IMR-90 (cell line): ENCODE measurements at regions not wholly inside any gene's neighbourhood (a gene's known extent, or its start where the extent isn't known, plus 50 kb on each side); places are given as distances from the start of the nearest gene placed in this dataset.

Source experiments
- ATAC-seq: fragments of 200-7000 bp; cut with Tn5 transposase; 2 replicates; pipeline ENCODE4 v1.9.1; 2020; ENCODE audit warnings: low read depth, mild to moderate bottlenecking, moderate library complexity
- BruUV-seq: library from RNA; stranded (reverse); fragments of 400-500 nt; replicated peaks from 2 replicates; lab custom pipeline; 2021; lab: Mats Ljungman, UMichigan
- CTCF ChIA-PET: fragments of 300-600 bp; formaldehyde crosslinking; extraction: SDS; loops from one replicate; lab custom pipeline; 2021; ENCODE audit warnings: antibody characterized with exemption; lab: Yijun Ruan, JAX
- POLR2A ChIA-PET: fragments of 300-600 bp; sonication (Branson Sonifier 250); formaldehyde crosslinking; loops from one replicate; lab custom pipeline; 2022; ENCODE audit warnings: antibody characterized with exemption; ENCODE audit not compliant: unreplicated experiment; lab: Charles Lee
- DNase-seq: peaks from one replicate; pipeline ENCODE4 v3.0.0; 2013
- H2AFZ ChIP-seq: replicated peaks from 2 replicates; pipeline ENCODE3; 2013; ENCODE audit warnings: low read length, mild to moderate bottlenecking; ENCODE audit not compliant: poor library complexity
- H2AK5ac ChIP-seq: 2 replicates; pipeline ENCODE4 v1.6.1; 2013; ENCODE audit warnings: low read depth, low read length, inconsistent platforms
- H2AK9ac ChIP-seq: replicated peaks from 2 replicates; pipeline ENCODE3; 2013; ENCODE audit warnings: mild to moderate bottlenecking, low read depth, low read length, moderate library complexity; ENCODE audit not compliant: poor library complexity
- H2BK120ac ChIP-seq: 2 replicates; pipeline ENCODE4 v1.6.1; 2013; ENCODE audit warnings: low read depth, low read length, inconsistent platforms
- H2BK15ac ChIP-seq: 3 replicates; pipeline ENCODE4 v1.6.1; 2013; ENCODE audit warnings: low read depth, low read length, inconsistent platforms
- H2BK20ac ChIP-seq: 2 replicates; pipeline ENCODE4 v1.6.1; 2013; ENCODE audit warnings: low read depth, mild to moderate bottlenecking, inconsistent platforms, low read length, moderate library complexity
- H2BK5ac ChIP-seq: 2 replicates; pipeline ENCODE4 v1.6.1; 2013; ENCODE audit warnings: mild to moderate bottlenecking, low read depth, low read length, inconsistent platforms; ENCODE audit not compliant: poor library complexity, severe bottlenecking
- H3K14ac ChIP-seq: replicated peaks from 2 replicates; pipeline ENCODE4 v1.6.1; 2013; ENCODE audit warnings: low read depth, low read length, inconsistent platforms
- H3K18ac ChIP-seq: 2 replicates; pipeline ENCODE4 v1.6.1; 2013; ENCODE audit warnings: low read depth, low read length, control low read depth
- H3K23ac ChIP-seq: 2 replicates; pipeline ENCODE4 v1.6.1; 2013; ENCODE audit warnings: low read depth, low read length, inconsistent platforms
- H3K27ac ChIP-seq: 2 replicates; pipeline ENCODE4 v1.5.1; 2013; ENCODE audit warnings: mild to moderate bottlenecking, control low read depth, low read length; ENCODE audit not compliant: insufficient read depth
- H3K27me3 ChIP-seq: 2 replicates; pipeline ENCODE4 v1.6.1; 2013; ENCODE audit warnings: low read length; ENCODE audit not compliant: control insufficient read depth, insufficient read depth
- H3K36me3 ChIP-seq: 2 replicates; pipeline ENCODE4 v1.6.1; 2013; ENCODE audit warnings: low read length, mixed read lengths; ENCODE audit not compliant: control insufficient read depth, insufficient read depth
- H3K4ac ChIP-seq: 2 replicates; pipeline ENCODE4 v1.6.1; 2013; ENCODE audit warnings: low read depth, low read length, inconsistent platforms
- H3K4me1 ChIP-seq: 2 replicates; pipeline ENCODE4 v1.6.1; 2013; ENCODE audit warnings: low read length, mixed read lengths; ENCODE audit not compliant: control insufficient read depth, insufficient read depth
- H3K4me2 ChIP-seq: 2 replicates; pipeline ENCODE4 v1.6.1; 2013; ENCODE audit warnings: low read depth, mild to moderate bottlenecking, control low read depth, low read length, moderate library complexity
- H3K4me3 ChIP-seq: 2 replicates; pipeline ENCODE4 v1.5.1; 2013; ENCODE audit warnings: low read depth, mild to moderate bottlenecking, control low read depth, low read length, moderate library complexity; ENCODE audit not compliant: insufficient read depth
- H3K56ac ChIP-seq: 2 replicates; pipeline ENCODE4 v1.6.1; 2013; ENCODE audit warnings: low read length, inconsistent platforms; ENCODE audit not compliant: insufficient read depth; ENCODE audit errors: extremely low read depth
- H3K79me1 ChIP-seq, 2 experiments: 2 replicates each; pipeline ENCODE4 v1.6.1; 2013; ENCODE audit warnings: low read length in 2 of 2, inconsistent platforms in 1 of 2, low read depth in 1 of 2
- H3K9ac ChIP-seq: 2 replicates; pipeline ENCODE4 v1.6.1; 2013; ENCODE audit warnings: low read depth, low read length, control low read depth
- H3K9me1 ChIP-seq: 2 replicates; pipeline ENCODE4 v1.6.1; 2013; ENCODE audit warnings: low read length, inconsistent platforms; ENCODE audit not compliant: insufficient read depth
- H3K9me3 ChIP-seq: 2 replicates; pipeline ENCODE4 v1.6.1; 2013; ENCODE audit warnings: low read length; ENCODE audit not compliant: control insufficient read depth, insufficient read depth
- H4K20me1 ChIP-seq: 2 replicates; pipeline ENCODE4 v1.6.1; 2013; ENCODE audit warnings: low read length, inconsistent platforms; ENCODE audit not compliant: insufficient read depth
- H4K5ac ChIP-seq: 2 replicates; pipeline ENCODE4 v1.6.1; 2013; ENCODE audit warnings: mild to moderate bottlenecking, low read depth, low read length, control low read depth
- H4K8ac ChIP-seq, 2 experiments: 2 replicates each; pipeline ENCODE4 v1.6.1; 2013; ENCODE audit warnings: low read depth in 2 of 2, low read length in 2 of 2, control low read depth in 1 of 2, inconsistent platforms in 1 of 2
- H4K91ac ChIP-seq: 2 replicates; pipeline ENCODE4 v1.6.1; 2013; ENCODE audit warnings: low read depth, low read length, inconsistent platforms; ENCODE audit not compliant: insufficient read depth
- BHLHE40 ChIP-seq: fragments of 150-350 bp; IDR thresholded peaks from 2 replicates; pipeline ENCODE4 v1.6.1; 2016; ENCODE audit warnings: mild to moderate bottlenecking, low read depth, low read length
- CEBPB ChIP-seq: IDR thresholded peaks from 2 replicates; pipeline ENCODE4 v1.6.1; 2012; ENCODE audit warnings: low read depth, low read length, improper control_type of control experiment
- CHD1 ChIP-seq: IDR thresholded peaks from 2 replicates; pipeline ENCODE4 v1.6.1; 2012; ENCODE audit warnings: low read depth, low read length, improper control_type of control experiment
- ELK1 ChIP-seq: fragments of 150-350 bp; IDR thresholded peaks from 2 replicates; pipeline ENCODE4 v1.6.1; 2016; ENCODE audit warnings: low read depth, mild to moderate bottlenecking, low read length, moderate library complexity, borderline replicate concordance
- FOS ChIP-seq: fragments of 150-350 bp; IDR thresholded peaks from 2 replicates; pipeline ENCODE4 v1.6.1; 2016; ENCODE audit warnings: low read depth, low read length
- MAFK ChIP-seq: IDR thresholded peaks from 2 replicates; pipeline ENCODE4 v1.6.1; 2012; ENCODE audit warnings: low read depth, low read length, improper control_type of control experiment
- MXI1 ChIP-seq: IDR thresholded peaks from 2 replicates; pipeline ENCODE4 v1.6.1; 2012; ENCODE audit warnings: low read depth, mild to moderate bottlenecking, low read length, moderate library complexity, borderline replicate concordance
- NFE2L2 ChIP-seq: fragments of 150-350 bp; IDR thresholded peaks from 2 replicates; pipeline ENCODE4 v1.6.1; 2016; ENCODE audit warnings: low read depth, mild to moderate bottlenecking, low read length
- POLR2A ChIP-seq: IDR thresholded peaks from 2 replicates; pipeline ENCODE4 v1.6.1; 2012; ENCODE audit warnings: mild to moderate bottlenecking, low read depth, low read length
- RCOR1 ChIP-seq: IDR thresholded peaks from 2 replicates; pipeline ENCODE4 v1.6.1; 2012; ENCODE audit warnings: mild to moderate bottlenecking, low read length, improper control_type of control experiment; ENCODE audit not compliant: insufficient replicate concordance
- RFX5 ChIP-seq: IDR thresholded peaks from 2 replicates; pipeline ENCODE4 v1.8.0; 2012; ENCODE audit warnings: low read depth, mild to moderate bottlenecking, low read length, moderate library complexity
- SMC3 ChIP-seq: fragments of 150-350 bp; IDR thresholded peaks from 2 replicates; pipeline ENCODE4 v1.6.1; 2016; ENCODE audit warnings: low read depth, mild to moderate bottlenecking, antibody characterized with exemption, low read length, moderate library complexity
- WGBS, 2 experiments: methylation state at CpG; one replicate each; pipeline versions ENCODE4 v1.1.5 to v1.1.7; 2013; ENCODE audit warnings: missing lambda C conversion rate in 2 of 2; ENCODE audit not compliant: insufficient read length in 1 of 2; ENCODE audit errors: extremely low coverage in 2 of 2; 5-methylcytosine and 5-hydroxymethylcytosine counted together
- dilution Hi-C: fragments of 300-500 bp; cut with HindIII; formaldehyde crosslinking; loops from one replicate; pipeline ENCODE4 v1.14.3; 2018; ENCODE audit warnings: low sequenced_read_pairs; ENCODE audit not compliant: unreplicated experiment
- in situ Hi-C: fragments of 300-500 bp; cut with MboI; formaldehyde crosslinking; loops from 3 replicates; pipeline ENCODE4 v1.14.3; 2019; ENCODE audit warnings: low sequenced_read_pairs, inconsistent platforms, mixed read lengths
- intact Hi-C: fragments of 100-400 bp; cut with micrococcal nuclease; formaldehyde crosslinking; loops from 2 replicates; pipeline ENCODE4 v1.10.0; 2022
- TF ChIP-seq, protein P1 (sequence below): fragments of 150-350 bp; IDR thresholded peaks from 2 replicates; pipeline ENCODE4 v1.6.1; 2017; ENCODE audit warnings: mild to moderate bottlenecking, antibody characterized with exemption, low read length, low read depth

- Histone ChIP-seq H3K27me3 (peaks cover 4% of the 10 kb centered on the region; the same call in 1 of the 2 replicates), H3K79me1 (no peaks in the 10 kb centered on the region), H3K56ac (no peak overlapping the region), H2AFZ (no peak overlapping the region), H2BK120ac (no peak overlapping the region), H3K4me3 (no peak overlapping the region), H2BK20ac (no peak overlapping the region), H3K27ac (no peak overlapping the region), H3K36me3 (no peaks in the 10 kb centered on the region), H3K4ac (no peak overlapping the region), H4K5ac (no peak overlapping the region), H2AK9ac (no peak overlapping the region), H4K8ac (no peak overlapping the region), H3K18ac (no peak overlapping the region), H3K9ac (no peak overlapping the region), H2BK5ac (no peak overlapping the region), H3K9me3 (no peaks in the 10 kb centered on the region), H3K23ac (no peak overlapping the region), H3K4me1 (no peaks in the 10 kb centered on the region), H2AK5ac (no peak overlapping the region), H4K91ac (no peak overlapping the region), H3K14ac (no peak overlapping the region), H3K4me2 (no peak overlapping the region), H2BK15ac (no peak overlapping the region), H3K9me1 (no peaks in the 10 kb centered on the region), H4K20me1 (no peaks in the 10 kb centered on the region)
- DNase-seq, result no peak
- TF ChIP-seq SMC3, result no peak
- TF ChIP-seq CEBPB, result no peak
- TF ChIP-seq FOS, result no peak
- TF ChIP-seq MAFK, result no peak
- TF ChIP-seq ELK1, result no peak
- TF ChIP-seq BHLHE40, result no peak
- no peak for TF ChIP-seq MXI1
- no peak for TF ChIP-seq CHD1
- TF ChIP-seq RFX5, result no peak
- no peak for TF ChIP-seq POLR2A
- TF ChIP-seq, protein P1, sequence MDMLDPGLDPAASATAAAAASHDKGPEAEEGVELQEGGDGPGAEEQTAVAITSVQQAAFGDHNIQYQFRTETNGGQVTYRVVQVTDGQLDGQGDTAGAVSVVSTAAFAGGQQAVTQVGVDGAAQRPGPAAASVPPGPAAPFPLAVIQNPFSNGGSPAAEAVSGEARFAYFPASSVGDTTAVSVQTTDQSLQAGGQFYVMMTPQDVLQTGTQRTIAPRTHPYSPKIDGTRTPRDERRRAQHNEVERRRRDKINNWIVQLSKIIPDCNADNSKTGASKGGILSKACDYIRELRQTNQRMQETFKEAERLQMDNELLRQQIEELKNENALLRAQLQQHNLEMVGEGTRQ, result no peak
- no peak for TF ChIP-seq NFE2L2
- TF ChIP-seq RCOR1, result no peak
- intact Hi-C loops, result no loop called here
- no peak for ATAC-seq
- dilution Hi-C loops, result no loop called here
- POLR2A ChIA-PET, result no interaction called here
- WGBS, 2 experiments, result no CpG with 5 or more reads among the region's 4 CpGs
- no TSS peak for BruUV-seq
- CTCF ChIA-PET, result no interaction called here
- in situ Hi-C loops, result no loop called here
These were observed 318.3 kb downstream of the MATN1 start for GRCh38 chr1:30405081-30405480.
